H1 (cell line): ENCODE measurements at regions not wholly inside any gene's neighbourhood (a gene's known extent, or its start where the extent isn't known, plus 50 kb on each side); places are given as distances from the start of the nearest gene placed in this dataset.

Source experiments
- CTCF ChIA-PET: fragments of 300-600 bp; sonication (Branson Sonifier 250); formaldehyde crosslinking; loops from one replicate; lab custom pipeline; 2021; ENCODE audit not compliant: partially characterized antibody; lab: Charles Lee
- POLR2A ChIA-PET: fragments of 300-600 bp; sonication (Branson Sonifier 250); formaldehyde crosslinking; loops from one replicate; lab custom pipeline; 2021; ENCODE audit warnings: inconsistent platforms; ENCODE audit not compliant: partially characterized antibody; lab: Charles Lee
- DNase-seq, 2 experiments: peaks; one replicate each; pipeline versions ENCODE4 v3.0.0 to v3.0.0-alpha.2; 2010 to 2022; ENCODE audit warnings: low spot score in 2 of 2, low read depth in 1 of 2, mixed read lengths in 1 of 2
- FAIRE-seq: peaks from 2 replicates; lab custom pipeline; 2011; peaks lifted over from hg19 to GRCh38; lab: Jason Lieb, UNC
- H2AFZ ChIP-seq: 2 replicates; pipeline ENCODE4 v1.8.1; 2012; ENCODE audit warnings: low read length, inconsistent platforms
- H2AK5ac ChIP-seq: 2 replicates; pipeline ENCODE4 v1.6.1; 2013; ENCODE audit warnings: low read depth, low read length
- H2BK120ac ChIP-seq: replicated peaks from 2 replicates; pipeline ENCODE3; 2013; ENCODE audit warnings: low read depth, low read length, inconsistent platforms
- H2BK12ac ChIP-seq: 2 replicates; pipeline ENCODE4 v1.6.1; 2013; ENCODE audit warnings: low read depth, low read length
- H2BK15ac ChIP-seq: 2 replicates; pipeline ENCODE4 v1.6.1; 2013; ENCODE audit warnings: low read length
- H2BK20ac ChIP-seq: 2 replicates; pipeline ENCODE4 v1.6.1; 2013; ENCODE audit warnings: low read length
- H2BK5ac ChIP-seq: 2 replicates; pipeline ENCODE4 v1.6.1; 2013; ENCODE audit warnings: low read depth, low read length
- H3K14ac ChIP-seq: 2 replicates; pipeline ENCODE4 v1.6.1; 2013; ENCODE audit warnings: inconsistent platforms; ENCODE audit not compliant: insufficient read length
- H3K18ac ChIP-seq: 2 replicates; pipeline ENCODE4 v1.6.1; 2013; ENCODE audit warnings: low read length; ENCODE audit errors: extremely low read depth
- H3K23ac ChIP-seq: 2 replicates; pipeline ENCODE4 v1.6.1; 2013; ENCODE audit warnings: inconsistent platforms; ENCODE audit not compliant: insufficient read length
- H3K23me2 ChIP-seq: 2 replicates; pipeline ENCODE4 v1.6.1; 2013; ENCODE audit warnings: low read depth, low read length
- H3K27ac ChIP-seq: 2 replicates; pipeline ENCODE4 v1.6.1; 2011; ENCODE audit warnings: low read depth, low read length, inconsistent platforms
- H3K27me3 ChIP-seq, 4 experiments: replicated peaks in 1 of 4; 1 replicate in 1 of 4; 2 replicates in 3 of 4; pipeline versions ENCODE4 v1.6.1 to v1.8.1; 2011 to 2013; ENCODE audit warnings: low read length in 3 of 4, mild to moderate bottlenecking in 3 of 4, inconsistent platforms in 2 of 4, mixed read lengths in 2 of 4, moderate library complexity in 1 of 4; ENCODE audit not compliant: control insufficient read depth in 3 of 4, insufficient read depth in 3 of 4; ENCODE audit errors: extremely low read depth in 1 of 4
- H3K36me3 ChIP-seq, 4 experiments: 2 replicates each; pipeline versions ENCODE4 v1.6.1 to v1.8.1; 2011 to 2013; ENCODE audit warnings: mild to moderate bottlenecking in 4 of 4, low read length in 3 of 4, moderate library complexity in 2 of 4, control low read depth in 1 of 4, inconsistent platforms in 1 of 4; ENCODE audit not compliant: insufficient read depth in 4 of 4, control insufficient read depth in 2 of 4
- H3K4ac ChIP-seq: replicated peaks from 2 replicates; pipeline ENCODE3; 2013; ENCODE audit warnings: low read length, low read depth, mixed read lengths, inconsistent platforms; ENCODE audit not compliant: insufficient read length
- H3K4me1 ChIP-seq, 4 experiments: replicated peaks in 1 of 4; 1 replicate in 1 of 4; 2 replicates in 3 of 4; pipeline versions ENCODE4 v1.6.1 to v1.8.1; 2011 to 2013; ENCODE audit warnings: low read length in 3 of 4, inconsistent platforms in 2 of 4, mixed read lengths in 1 of 4; ENCODE audit not compliant: insufficient read depth in 4 of 4, control insufficient read depth in 3 of 4
- H3K4me2 ChIP-seq, 2 experiments: 2 replicates each; pipeline versions ENCODE4 v1.6.1 to v1.8.1; 2011 to 2013; ENCODE audit warnings: low read depth in 2 of 2, low read length in 2 of 2, control low read depth in 1 of 2, inconsistent platforms in 1 of 2, mild to moderate bottlenecking in 1 of 2; ENCODE audit not compliant: insufficient read depth in 1 of 2
- H3K4me3 ChIP-seq, 4 experiments: fragments of 200-600, 300-600 bp in 1 of 4; sonication (generic), shearing (Covaris generic), sonication (Bioruptor Twin) in 1 of 4; 2 replicates each; pipeline versions ENCODE4 v1.5.1 to v1.8.1; 2011 to 2016; ENCODE audit warnings: low read length in 4 of 4, low read depth in 3 of 4, control low read depth in 2 of 4, inconsistent platforms in 2 of 4, mild to moderate bottlenecking in 2 of 4, mixed read lengths in 1 of 4, moderate library complexity in 1 of 4; ENCODE audit not compliant: insufficient read depth in 2 of 4; ENCODE audit errors: extremely low read depth in 1 of 4
- H3K56ac ChIP-seq: replicated peaks from 2 replicates; pipeline ENCODE3; 2013; ENCODE audit warnings: low read depth, mild to moderate bottlenecking, mixed read lengths, low read length, inconsistent platforms; ENCODE audit not compliant: insufficient read length
- H3K79me1 ChIP-seq: 2 replicates; pipeline ENCODE4 v1.6.1; 2013; ENCODE audit warnings: low read depth, low read length, control low read depth
- H3K79me2 ChIP-seq, 2 experiments: 2 replicates each; pipeline versions ENCODE4 v1.6.1 to v1.8.1; 2012 to 2013; ENCODE audit warnings: low read length in 2 of 2, mild to moderate bottlenecking in 2 of 2, inconsistent platforms in 1 of 2; ENCODE audit not compliant: insufficient read depth in 2 of 2, control insufficient read depth in 1 of 2
- H3K9ac ChIP-seq, 4 experiments: replicated peaks in 1 of 4; 1 replicate in 1 of 4; 2 replicates in 3 of 4; pipeline versions ENCODE4 v1.6.1 to v1.8.1; 2011 to 2013; ENCODE audit warnings: low read depth in 3 of 4, low read length in 3 of 4, control low read depth in 2 of 4, mild to moderate bottlenecking in 2 of 4, moderate library complexity in 2 of 4, inconsistent platforms in 1 of 4; ENCODE audit errors: extremely low read depth in 1 of 4
- H3K9me3 ChIP-seq, 2 experiments: 2 replicates each; pipeline versions ENCODE4 v1.6.1 to v1.8.1; 2012 to 2013; ENCODE audit warnings: mild to moderate bottlenecking in 2 of 2, moderate library complexity in 2 of 2, control low read depth in 1 of 2, inconsistent platforms in 1 of 2, low read depth in 1 of 2, low read length in 1 of 2, mixed read lengths in 1 of 2; ENCODE audit not compliant: insufficient read depth in 2 of 2
- H4K20me1 ChIP-seq, 2 experiments: replicated peaks in 1 of 2; 2 replicates each; pipeline versions ENCODE3 to v1.8.1; 2011 to 2013; ENCODE audit warnings: inconsistent platforms in 2 of 2, low read length in 2 of 2, mild to moderate bottlenecking in 1 of 2; ENCODE audit not compliant: insufficient read depth in 2 of 2, control insufficient read depth in 1 of 2
- H4K5ac ChIP-seq: 2 replicates; pipeline ENCODE4 v1.6.1; 2013; ENCODE audit warnings: low read length, low read depth, mixed read lengths, inconsistent platforms; ENCODE audit not compliant: insufficient read length
- H4K8ac ChIP-seq: 2 replicates; pipeline ENCODE4 v1.8.0; 2013; ENCODE audit warnings: mild to moderate bottlenecking, moderate library complexity, low read length, inconsistent platforms; ENCODE audit not compliant: insufficient read depth; ENCODE audit errors: extremely low read depth
- H4K91ac ChIP-seq: replicated peaks from 2 replicates; pipeline ENCODE3; 2013; ENCODE audit warnings: low read length, mixed read lengths, inconsistent platforms; ENCODE audit not compliant: insufficient read length
- CBX5 ChIP-seq: fragments of 300-800, 300-1000 bp; sonication (generic); IDR thresholded peaks from 2 replicates; pipeline ENCODE4 v1.7.1; 2016; ENCODE audit warnings: antibody characterized with exemption, low read length, low read depth
- CHD2 ChIP-seq: IDR thresholded peaks from 2 replicates; pipeline ENCODE4 v1.6.1; 2012; ENCODE audit warnings: low read length, improper control_type of control experiment
- FOSL1 ChIP-seq: IDR thresholded peaks from 2 replicates; pipeline ENCODE4 v1.6.1; 2011; ENCODE audit warnings: mild to moderate bottlenecking, low read depth, low read length, moderate library complexity; ENCODE audit not compliant: insufficient read depth
- GABPA ChIP-seq: IDR thresholded peaks from 2 replicates; pipeline ENCODE4 v1.6.1; 2011; ENCODE audit warnings: mild to moderate bottlenecking, low read length, moderate library complexity, borderline replicate concordance; ENCODE audit not compliant: insufficient read depth
- HDAC6 ChIP-seq: IDR thresholded peaks from one replicate; pipeline ENCODE4 v1.7.1; 2012; ENCODE audit warnings: low read depth, mild to moderate bottlenecking, inconsistent platforms, low read length, moderate library complexity
- JUND ChIP-seq: IDR thresholded peaks from 2 replicates; pipeline ENCODE4 v1.6.1; 2011; ENCODE audit warnings: mild to moderate bottlenecking, improper control_type of control experiment, low read length
- RFX5 ChIP-seq: IDR thresholded peaks from 2 replicates; pipeline ENCODE4 v1.6.1; 2011; ENCODE audit warnings: low read depth, low read length, improper control_type of control experiment, borderline replicate concordance
- RXRA ChIP-seq: IDR thresholded peaks from 2 replicates; pipeline ENCODE4 v1.6.1; 2011; ENCODE audit warnings: low read depth, mild to moderate bottlenecking, low read length, moderate library complexity; ENCODE audit not compliant: insufficient read depth
- SAP30 ChIP-seq: fragments of 300-600 bp; sonication (generic); IDR thresholded peaks from 2 replicates; pipeline ENCODE4 v1.7.1; 2012; ENCODE audit warnings: low read length, moderate library complexity, mild to moderate bottlenecking, inconsistent platforms; ENCODE audit not compliant: insufficient read depth, insufficient replicate concordance
- SIX5 ChIP-seq: IDR thresholded peaks from 2 replicates; pipeline ENCODE4 v1.6.1; 2011; ENCODE audit warnings: mild to moderate bottlenecking, low read depth, low read length
- TBP ChIP-seq: IDR thresholded peaks from 2 replicates; pipeline ENCODE4 v1.6.1; 2011; ENCODE audit warnings: low read depth, low read length, improper control_type of control experiment
- TCF12 ChIP-seq: IDR thresholded peaks from 2 replicates; pipeline ENCODE4 v1.6.1; 2011; ENCODE audit warnings: low read depth, mild to moderate bottlenecking, low read length
- WGBS, 2 experiments: shearing (Covaris generic) in 1 of 2; methylation state at CpG; one replicate each; pipeline versions ENCODE4 v1.1.6 to v1.1.7; 2013 to 2015; ENCODE audit warnings: low lambda C conversion rate in 2 of 2, mixed read lengths in 2 of 2, inconsistent platforms in 1 of 2, low coverage in 1 of 2, missing lambda C conversion rate in 1 of 2; ENCODE audit not compliant: insufficient replicate concordance in 2 of 2, insufficient coverage in 1 of 2, insufficient read length in 1 of 2; ENCODE audit errors: extremely low coverage in 1 of 2, missing lambda C conversion rate in 1 of 2; 5-methylcytosine and 5-hydroxymethylcytosine counted together
- TF ChIP-seq, protein P1 (sequence below), 3 experiments: IDR thresholded peaks; 1 replicate in 2 of 3; 2 replicates in 1 of 3; pipeline versions ENCODE4 v1.5.1 to v1.6.1; 2011; ENCODE audit warnings: low read length in 3 of 3, mild to moderate bottlenecking in 3 of 3, inconsistent platforms in 2 of 3, low read depth in 1 of 3, moderate library complexity in 1 of 3; ENCODE audit not compliant: insufficient read depth in 1 of 3; ENCODE audit errors: control extremely low read depth in 1 of 3

DNA sequence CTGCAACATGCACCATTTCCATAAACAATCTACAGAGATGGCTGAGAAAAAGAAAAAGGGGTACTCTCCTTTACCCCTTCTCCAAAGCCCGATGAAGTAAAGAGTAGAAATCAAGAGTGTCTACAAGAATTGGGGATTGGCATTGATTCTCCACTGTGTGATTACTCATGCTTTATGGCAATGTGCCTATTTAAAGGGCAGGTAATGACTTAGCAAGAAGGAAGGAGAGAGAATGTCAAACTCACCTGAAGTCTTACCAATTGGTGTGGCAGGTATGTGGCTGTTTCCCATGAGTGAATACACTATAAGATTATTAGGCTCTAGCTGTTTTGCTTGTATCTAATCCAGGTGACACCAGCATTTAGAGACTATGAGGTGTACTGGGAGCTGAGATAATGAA is 275.3 kb downstream of the CCER1 start:
- H3K23me2 ChIP-seq: no peaks in the 10 kb centered on the region
- H3K4me1 ChIP-seq: no peaks in the 10 kb centered on the region
- no peaks in the 10 kb centered on the region for H3K79me1 ChIP-seq
- ChIA-PET CTCF (no interaction called here), POLR2A (no interaction called here)
- H2AFZ ChIP-seq: no peak overlapping the region
- H3K79me2 ChIP-seq: no peaks in the 10 kb centered on the region
- DNase-seq (no peak), FAIRE-seq (no peak)
- no peak overlapping the region for H2BK15ac ChIP-seq
- no peak overlapping the region for H3K18ac ChIP-seq
- no peak for TF ChIP-seq RXRA
- TF ChIP-seq SIX5: no peak
- TF ChIP-seq, protein P1, sequence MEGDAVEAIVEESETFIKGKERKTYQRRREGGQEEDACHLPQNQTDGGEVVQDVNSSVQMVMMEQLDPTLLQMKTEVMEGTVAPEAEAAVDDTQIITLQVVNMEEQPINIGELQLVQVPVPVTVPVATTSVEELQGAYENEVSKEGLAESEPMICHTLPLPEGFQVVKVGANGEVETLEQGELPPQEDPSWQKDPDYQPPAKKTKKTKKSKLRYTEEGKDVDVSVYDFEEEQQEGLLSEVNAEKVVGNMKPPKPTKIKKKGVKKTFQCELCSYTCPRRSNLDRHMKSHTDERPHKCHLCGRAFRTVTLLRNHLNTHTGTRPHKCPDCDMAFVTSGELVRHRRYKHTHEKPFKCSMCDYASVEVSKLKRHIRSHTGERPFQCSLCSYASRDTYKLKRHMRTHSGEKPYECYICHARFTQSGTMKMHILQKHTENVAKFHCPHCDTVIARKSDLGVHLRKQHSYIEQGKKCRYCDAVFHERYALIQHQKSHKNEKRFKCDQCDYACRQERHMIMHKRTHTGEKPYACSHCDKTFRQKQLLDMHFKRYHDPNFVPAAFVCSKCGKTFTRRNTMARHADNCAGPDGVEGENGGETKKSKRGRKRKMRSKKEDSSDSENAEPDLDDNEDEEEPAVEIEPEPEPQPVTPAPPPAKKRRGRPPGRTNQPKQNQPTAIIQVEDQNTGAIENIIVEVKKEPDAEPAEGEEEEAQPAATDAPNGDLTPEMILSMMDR (IDR thresholded peaks at IDR 0.05; ENCODE audit: control extremely low read depth in 1 of 3, insufficient read depth in 1 of 3, low read depth in 1 of 3, low read length in 3 of 3): no peak
- no peak for TF ChIP-seq JUND
- no peak for TF ChIP-seq GABPA
- TF ChIP-seq SAP30: no peak
- TF ChIP-seq RFX5: no peak
- TF ChIP-seq HDAC6: no peak
- TF ChIP-seq TCF12: no peak
- TF ChIP-seq FOSL1: no peak
- TF ChIP-seq CBX5: no peak
- TF ChIP-seq CHD2: no peak
- no peak for TF ChIP-seq TBP
- no peak overlapping the region for H3K4me2 ChIP-seq
- no peak overlapping the region for H2BK12ac ChIP-seq
- H3K27ac ChIP-seq: no peak overlapping the region
- H3K23ac ChIP-seq: no peak overlapping the region
- H2BK20ac ChIP-seq: no peak overlapping the region
- H2BK120ac ChIP-seq: no peak overlapping the region
- H2AK5ac ChIP-seq: no peak overlapping the region
- H3K27me3 ChIP-seq: no peaks in the 10 kb centered on the region
- no peak overlapping the region for H4K8ac ChIP-seq
- H3K36me3 ChIP-seq: no peaks in the 10 kb centered on the region
- no peak overlapping the region for H3K9ac ChIP-seq
- H4K91ac ChIP-seq: no peak overlapping the region
- no peaks in the 10 kb centered on the region for H3K9me3 ChIP-seq
- H4K5ac ChIP-seq: no peak overlapping the region
- H2BK5ac ChIP-seq: no peak overlapping the region
- no peak overlapping the region for H3K4me3 ChIP-seq
- H3K4ac ChIP-seq: no peak overlapping the region
- H3K14ac ChIP-seq: no peak overlapping the region
- WGBS, 2 experiments: 89% methylated on average over 1 of the region's 1 CpG; no CpG with 5 or more reads in 1 of the 2 experiments
- no peaks in the 10 kb centered on the region for H4K20me1 ChIP-seq
- H3K56ac ChIP-seq: no peak overlapping the region
